Dedifferentiated amniotic fluid mesenchymal stem cell (primary cell): ENCODE measurements at regions not wholly inside any gene's neighbourhood (a gene's known extent, or its start where the extent isn't known, plus 50 kb on each side); places are given as distances from the start of the nearest gene placed in this dataset.
"Not testable (repeated sequence)": the region's sequence is repeated elsewhere in the genome, so short reads cannot be mapped to it uniquely, and the experiment has no call there.

ENCODE experiments used
- DNase-seq: peaks from one replicate; pipeline ENCODE4 v3.0.0-alpha.2; 2016; ENCODE audit errors: extremely low spot score

- DNase-seq = no peak
These were observed 75.2 kb upstream of the PRKX start for GRCh38 chrX:3788494-3789233.

- DNase-seq = no peak
These were observed 74.4 kb upstream of the PRKX start for GRCh38 chrX:3787856-3788255.

- not testable (repeated sequence) for DNase-seq
These were observed 72.4 kb upstream of the PRKX start for GRCh38 chrX:3785822-3786221.

- no peak for DNase-seq
These were observed 67.1 kb upstream of the PRKX start for GRCh38 chrX:3780564-3780963.

GRCh38 chrX:3779546-3779945 is 66.1 kb upstream of the PRKX start:
- DNase-seq = no peak

- DNase-seq = no peak
These were observed 64.0 kb upstream of the PRKX start for GRCh38 chrX:3777416-3777815.

- no peak for DNase-seq
These were observed 58.3 kb upstream of the PRKX start for GRCh38 chrX:3771766-3772165.

GRCh38 chrX:3768881-3769280 is 55.4 kb upstream of the PRKX start:
- no peak for DNase-seq
